Keratinocyte (primary cell): ENCODE measurements at regions not wholly inside any gene's neighbourhood (a gene's known extent, or its start where the extent isn't known, plus 50 kb on each side); places are given as distances from the start of the nearest gene placed in this dataset.

Experiments used
- EZH2 ChIP-seq: IDR thresholded peaks from one replicate; pipeline ENCODE4 v1.6.1; 2012; ENCODE audit warnings: inconsistent platforms, mild to moderate bottlenecking, low read length, moderate library complexity
- TF ChIP-seq, protein P1 (sequence below), 3 experiments: IDR thresholded peaks in 1 of 3; conservative IDR thresholded peaks in 1 of 3; optimal IDR thresholded peaks in 1 of 3; 2 replicates in 2 of 3; 3 replicates in 1 of 3; pipeline versions ENCODE3 to v1.5.1; 2011; ENCODE audit warnings: low read length in 3 of 3, mild to moderate bottlenecking in 3 of 3, moderate library complexity in 2 of 3, control low read depth in 1 of 3, inconsistent platforms in 1 of 3; ENCODE audit not compliant: insufficient read depth in 2 of 3; ENCODE audit errors: extremely low read depth in 1 of 3

DNA sequence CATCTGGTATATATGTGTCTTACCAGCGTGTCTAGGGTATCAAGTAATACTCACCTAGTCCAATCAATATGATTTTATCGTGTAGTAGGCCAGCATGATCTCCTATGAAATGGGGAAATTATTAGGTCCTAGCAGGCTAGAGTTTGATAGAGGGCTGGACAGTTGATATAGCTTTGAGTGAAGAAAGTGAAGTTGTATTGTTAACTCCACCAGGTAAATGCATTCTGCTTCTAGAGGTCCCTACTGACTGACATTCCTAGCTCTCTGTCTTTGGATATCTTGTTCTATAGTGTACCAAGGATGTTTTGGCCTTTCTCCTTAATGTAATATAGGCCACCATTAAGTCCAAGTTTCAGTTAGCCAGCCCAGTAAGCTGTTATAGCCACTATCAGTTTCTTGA lies 97.4 kb downstream of the EBNA1BP2 start:
- TF ChIP-seq, protein P1, sequence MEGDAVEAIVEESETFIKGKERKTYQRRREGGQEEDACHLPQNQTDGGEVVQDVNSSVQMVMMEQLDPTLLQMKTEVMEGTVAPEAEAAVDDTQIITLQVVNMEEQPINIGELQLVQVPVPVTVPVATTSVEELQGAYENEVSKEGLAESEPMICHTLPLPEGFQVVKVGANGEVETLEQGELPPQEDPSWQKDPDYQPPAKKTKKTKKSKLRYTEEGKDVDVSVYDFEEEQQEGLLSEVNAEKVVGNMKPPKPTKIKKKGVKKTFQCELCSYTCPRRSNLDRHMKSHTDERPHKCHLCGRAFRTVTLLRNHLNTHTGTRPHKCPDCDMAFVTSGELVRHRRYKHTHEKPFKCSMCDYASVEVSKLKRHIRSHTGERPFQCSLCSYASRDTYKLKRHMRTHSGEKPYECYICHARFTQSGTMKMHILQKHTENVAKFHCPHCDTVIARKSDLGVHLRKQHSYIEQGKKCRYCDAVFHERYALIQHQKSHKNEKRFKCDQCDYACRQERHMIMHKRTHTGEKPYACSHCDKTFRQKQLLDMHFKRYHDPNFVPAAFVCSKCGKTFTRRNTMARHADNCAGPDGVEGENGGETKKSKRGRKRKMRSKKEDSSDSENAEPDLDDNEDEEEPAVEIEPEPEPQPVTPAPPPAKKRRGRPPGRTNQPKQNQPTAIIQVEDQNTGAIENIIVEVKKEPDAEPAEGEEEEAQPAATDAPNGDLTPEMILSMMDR (optimal IDR thresholded peaks at IDR 0.05 in 1 of 3, IDR thresholded peaks at IDR 0.05 in 1 of 3, conservative IDR thresholded peaks at IDR 0.05 in 1 of 3; ENCODE audit: extremely low read depth in 1 of 3, insufficient read depth in 2 of 3, low read length in 3 of 3), result no peak
- TF ChIP-seq EZH2, result no peak
